ENCODE measurements at regions not wholly inside any gene's neighbourhood (a gene's known extent, or its start where the extent isn't known, plus 50 kb on each side); places are given as distances from the start of the nearest gene placed in this dataset.

- Mint-ChIP-seq H3K9me3 (no peaks in the 10 kb centered on the region), H3K4me1 (no peaks in the 10 kb centered on the region), H3K27ac (no peak overlapping the region), H3K27me3 (peaks cover 40% of the 10 kb centered on the region), H3K4me3 (no peak overlapping the region), H3K36me3 (ENCODE audit: low read depth) (peaks cover 3% of the 10 kb centered on the region)
- CTCF ChIA-PET: no interaction called here
- POLR2A ChIA-PET: no interaction called here
- DNase-seq: no peak
Observed at GRCh38 chr6:166004471-166004870, 163.2 kb downstream of the TBXT start.

DNA sequence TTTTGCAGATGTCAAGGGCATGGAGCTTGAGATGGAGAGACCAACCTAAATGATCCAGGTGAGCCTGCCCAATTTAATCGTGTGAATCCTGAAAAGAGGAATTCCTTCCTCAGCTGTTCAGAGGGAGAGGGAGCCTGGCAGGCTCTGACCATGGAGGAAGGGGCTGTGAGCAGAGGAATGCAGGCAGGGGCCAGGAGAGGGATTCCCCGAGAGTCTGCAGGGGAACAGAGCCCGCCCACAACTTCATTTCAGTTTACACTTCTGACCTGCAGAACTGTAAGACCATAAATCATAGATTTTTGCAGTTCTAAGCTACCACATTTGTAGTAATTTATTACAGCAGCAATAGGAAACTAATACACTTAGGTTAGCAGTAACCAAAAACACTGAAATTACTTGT is 164.1 kb downstream of the TBXT start:
- CTCF ChIA-PET: no interaction called here
- H3K36me3 Mint-ChIP-seq (ENCODE audit: low read depth): peaks cover 3% of the 10 kb centered on the region
- peaks cover 34% of the 10 kb centered on the region for H3K27me3 Mint-ChIP-seq
- H3K9me3 Mint-ChIP-seq: no peaks in the 10 kb centered on the region
- H3K4me1 Mint-ChIP-seq: no peaks in the 10 kb centered on the region
- H3K27ac Mint-ChIP-seq: no peak overlapping the region
- H3K4me3 Mint-ChIP-seq: no peak overlapping the region
- DNase-seq: no peak
- POLR2A ChIA-PET: no interaction called here

- Mint-ChIP-seq H3K27ac (no peak overlapping the region), H3K4me1 (no peaks in the 10 kb centered on the region), H3K9me3 (no peaks in the 10 kb centered on the region), H3K27me3 (peaks cover 16% of the 10 kb centered on the region), H3K4me3 (no peak overlapping the region), H3K36me3 (ENCODE audit: low read depth) (no peaks in the 10 kb centered on the region)
- CTCF ChIA-PET: no interaction called here
- DNase-seq: no peak
- POLR2A ChIA-PET: no interaction called here
Observed at GRCh38 chr6:166001359-166001758, 166.3 kb downstream of the TBXT start.

GRCh38 chr6:165999279-165999678 is 168.4 kb downstream of the TBXT start:
- DNase-seq: no peak
- POLR2A ChIA-PET: no interaction called here
- Mint-ChIP-seq H3K4me1 (no peaks in the 10 kb centered on the region), H3K4me3 (no peak overlapping the region), H3K36me3 (ENCODE audit: low read depth) (no peaks in the 10 kb centered on the region), H3K9me3 (no peaks in the 10 kb centered on the region), H3K27ac (no peak overlapping the region), H3K27me3 (peaks cover 5% of the 10 kb centered on the region)
- CTCF ChIA-PET: no interaction called here

DNA sequence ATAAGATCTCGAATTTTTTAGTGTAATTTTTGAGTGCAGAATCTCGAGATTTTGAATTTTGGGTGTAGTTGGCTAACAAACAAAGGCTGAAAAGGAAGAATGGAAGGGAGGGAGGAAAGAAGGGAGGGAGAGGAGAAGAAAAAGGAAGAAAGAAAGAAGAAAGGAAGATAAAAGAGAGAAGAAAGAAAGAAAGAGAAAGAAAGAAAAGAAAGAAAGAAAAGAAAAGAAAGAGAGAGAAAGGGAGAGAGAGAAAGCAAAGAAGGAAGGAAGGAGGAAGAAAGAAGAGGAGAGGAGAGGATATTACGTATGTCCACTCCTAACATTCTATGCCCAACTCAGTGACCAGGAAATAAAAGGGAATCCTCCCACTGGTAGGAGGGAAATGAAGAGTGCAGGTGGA is 169.6 kb downstream of the TBXT start:
- no peaks in the 10 kb centered on the region for H3K36me3 Mint-ChIP-seq (ENCODE audit: low read depth)
- H3K27ac Mint-ChIP-seq: no peak overlapping the region
- no peak overlapping the region for H3K4me3 Mint-ChIP-seq
- no peaks in the 10 kb centered on the region for H3K4me1 Mint-ChIP-seq
- DNase-seq: no peak
- peaks cover 5% of the 10 kb centered on the region for H3K27me3 Mint-ChIP-seq
- ChIA-PET CTCF (no interaction called here), POLR2A (no interaction called here)
- H3K9me3 Mint-ChIP-seq: no peaks in the 10 kb centered on the region

DNA sequence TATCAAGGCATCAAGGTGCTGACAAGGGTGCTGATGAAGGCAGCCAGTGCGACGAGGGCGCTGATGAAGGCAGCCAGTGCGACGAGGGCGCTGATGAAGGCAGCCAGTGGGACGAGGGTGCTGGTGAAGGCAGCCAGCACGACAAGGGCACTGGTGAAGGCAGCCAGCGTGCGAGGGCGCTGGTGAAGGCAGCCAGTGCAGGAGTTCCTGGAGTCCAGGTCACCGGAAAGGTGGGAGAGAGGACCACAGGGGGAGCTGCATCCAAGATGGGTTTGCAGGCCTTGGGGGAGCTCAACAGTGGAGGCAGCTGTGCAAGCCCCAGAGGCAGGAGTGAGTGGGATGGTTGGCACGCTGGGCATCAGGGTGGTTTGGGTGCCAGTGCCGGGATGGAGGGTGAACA is 176.3 kb downstream of the TBXT start:
- POLR2A ChIA-PET: no interaction called here
- Mint-ChIP-seq H3K27ac (no peak overlapping the region), H3K4me1 (peaks cover 6% of the 10 kb centered on the region), H3K4me3 (no peak overlapping the region), H3K36me3 (ENCODE audit: low read depth) (no peaks in the 10 kb centered on the region), H3K27me3 (peaks cover 42% of the 10 kb centered on the region), H3K9me3 (no peaks in the 10 kb centered on the region)
- no peak for DNase-seq
- CTCF ChIA-PET: no interaction called here

DNA sequence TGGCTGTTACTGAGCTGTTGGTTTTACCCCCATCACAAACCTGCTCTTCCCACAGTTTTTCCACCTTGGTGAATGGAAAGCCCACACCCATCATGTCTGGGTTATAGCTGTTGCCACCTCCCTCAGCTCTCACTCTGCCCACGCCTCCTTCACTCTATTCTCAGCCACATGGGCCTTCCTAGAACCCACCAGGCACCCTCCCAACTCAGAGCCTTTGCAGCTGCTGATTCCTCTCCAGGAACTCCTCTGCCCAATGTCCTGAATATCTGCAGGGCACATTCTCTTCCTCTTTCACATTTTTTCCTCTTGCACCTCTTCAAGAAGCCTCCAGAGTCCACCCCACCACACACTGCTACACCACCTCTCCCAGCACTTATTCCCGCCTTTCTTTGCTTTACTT is 177.4 kb downstream of the TBXT start:
- peaks cover 51% of the 10 kb centered on the region for H3K27me3 Mint-ChIP-seq
- H3K4me1 Mint-ChIP-seq: peaks cover 6% of the 10 kb centered on the region
- no peaks in the 10 kb centered on the region for H3K36me3 Mint-ChIP-seq (ENCODE audit: low read depth)
- no peak overlapping the region for H3K4me3 Mint-ChIP-seq
- POLR2A ChIA-PET: no interaction called here
- CTCF ChIA-PET: no interaction called here
- no peaks in the 10 kb centered on the region for H3K9me3 Mint-ChIP-seq
- no peak for DNase-seq
- no peak overlapping the region for H3K27ac Mint-ChIP-seq

DNA sequence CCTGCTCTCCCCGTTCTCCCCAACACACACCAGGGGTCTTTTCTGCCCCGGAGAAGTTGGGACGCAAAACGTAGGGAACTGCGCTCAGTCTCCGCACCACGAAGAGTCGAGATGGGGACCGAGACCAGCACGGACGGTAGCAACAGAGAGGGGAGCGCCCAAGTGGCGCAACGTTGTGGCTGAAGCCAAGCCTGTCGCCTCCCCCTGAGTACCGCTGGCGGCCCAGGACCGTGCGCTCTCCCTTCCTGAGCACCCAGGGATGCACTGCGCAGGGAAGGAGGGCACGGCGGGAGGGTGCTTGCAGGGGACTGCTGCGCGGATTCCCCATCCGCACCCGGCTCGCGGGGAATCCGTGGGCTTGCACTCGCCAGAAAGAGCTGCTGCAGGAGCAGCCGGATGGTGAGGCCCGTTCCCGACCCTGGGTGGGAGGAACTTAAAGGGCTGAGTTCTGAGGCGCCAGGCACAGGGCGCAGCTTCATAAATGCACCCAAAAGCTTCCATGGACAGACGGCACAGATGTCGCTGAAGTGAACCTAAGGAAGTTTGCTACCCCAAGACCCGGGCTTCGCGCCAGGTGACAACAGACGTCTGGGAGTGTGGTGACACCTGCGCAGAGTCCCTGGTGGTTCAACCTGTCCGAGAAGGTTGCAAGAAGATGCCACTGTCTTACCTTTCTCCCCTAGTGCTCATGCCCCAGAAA is 178.7 kb downstream of the TBXT start:
- Mint-ChIP-seq H3K27me3 (peaks cover 52% of the 10 kb centered on the region), H3K27ac (no peak overlapping the region), H3K4me1 (peaks cover 6% of the 10 kb centered on the region), H3K4me3 (no peak overlapping the region), H3K36me3 (ENCODE audit: low read depth) (no peaks in the 10 kb centered on the region), H3K9me3 (no peaks in the 10 kb centered on the region)
- ChIA-PET POLR2A (no interaction called here), CTCF (no interaction called here)
- no peak for DNase-seq

GRCh38 chr6:165988302-165988756 is 179.3 kb downstream of the TBXT start:
- no peak for DNase-seq
- CTCF ChIA-PET: no interaction called here

GRCh38 chr6:165987483-165988301 is 180.0 kb downstream of the TBXT start:
- H3K27me3 Mint-ChIP-seq: peaks cover 52% of the 10 kb centered on the region
- H3K27ac Mint-ChIP-seq: no peak overlapping the region
- H3K4me1 Mint-ChIP-seq: peaks cover 6% of the 10 kb centered on the region
- H3K4me3 Mint-ChIP-seq: no peak overlapping the region
- no peaks in the 10 kb centered on the region for H3K9me3 Mint-ChIP-seq
- CTCF ChIA-PET: no interaction called here
- DNase-seq: no peak
- H3K36me3 Mint-ChIP-seq (ENCODE audit: low read depth): no peaks in the 10 kb centered on the region
- POLR2A ChIA-PET: no interaction called here

More at GRCh38 chr6:165988302-165988756, 179.3 kb downstream of the TBXT start:
- H3K27ac Mint-ChIP-seq: no peak overlapping the region
- peaks cover 52% of the 10 kb centered on the region for H3K27me3 Mint-ChIP-seq
- H3K9me3 Mint-ChIP-seq: no peaks in the 10 kb centered on the region
- no peaks in the 10 kb centered on the region for H3K36me3 Mint-ChIP-seq (ENCODE audit: low read depth)
- POLR2A ChIA-PET: no interaction called here
- H3K4me1 Mint-ChIP-seq: peaks cover 6% of the 10 kb centered on the region
- no peak overlapping the region for H3K4me3 Mint-ChIP-seq

GRCh38 chr6:165986914-165987482 is 180.7 kb downstream of the TBXT start:
- no peak for DNase-seq
- H3K36me3 Mint-ChIP-seq (ENCODE audit: low read depth): no peaks in the 10 kb centered on the region
- no peaks in the 10 kb centered on the region for H3K9me3 Mint-ChIP-seq
- H3K4me1 Mint-ChIP-seq: peaks cover 6% of the 10 kb centered on the region
- H3K27me3 Mint-ChIP-seq: peaks cover 52% of the 10 kb centered on the region
- ChIA-PET POLR2A (no interaction called here), CTCF (no interaction called here)
- H3K27ac Mint-ChIP-seq: no peak overlapping the region
- H3K4me3 Mint-ChIP-seq: no peak overlapping the region

DNA sequence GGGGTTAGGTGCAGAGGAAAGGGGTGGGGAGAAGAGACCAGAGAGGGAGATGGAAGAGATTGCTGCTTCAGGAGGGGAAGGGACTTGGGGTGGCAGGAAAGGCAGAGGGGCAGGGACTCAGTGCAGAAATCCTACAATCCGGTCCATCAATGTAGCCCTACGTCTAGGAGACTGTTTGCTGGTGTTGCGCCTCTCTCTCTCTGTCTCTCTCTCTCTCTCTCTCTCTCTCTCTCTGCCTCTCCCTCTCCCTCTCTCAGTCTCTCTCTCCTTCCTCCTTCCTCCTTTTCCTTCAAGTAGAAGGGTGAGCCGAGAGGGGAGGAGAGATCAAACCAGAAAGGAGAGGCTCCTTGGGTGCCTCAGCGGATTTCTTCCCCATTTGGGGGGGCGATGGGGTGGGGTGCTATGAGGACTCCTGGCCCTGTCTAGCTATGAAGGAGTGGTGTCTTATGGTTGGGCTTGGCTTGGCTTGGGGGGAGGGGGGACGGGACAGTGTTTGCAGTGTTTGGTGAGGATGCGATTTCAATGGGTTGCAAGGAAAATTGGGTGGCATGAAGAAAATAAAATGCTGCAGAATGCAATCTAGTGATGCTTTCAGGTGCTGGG is 181.2 kb downstream of the TBXT start:
- no peak for DNase-seq
- CTCF ChIA-PET: no interaction called here
- Mint-ChIP-seq H3K4me3 (no peak overlapping the region), H3K27me3 (peaks cover 52% of the 10 kb centered on the region), H3K27ac (no peak overlapping the region), H3K9me3 (no peaks in the 10 kb centered on the region), H3K36me3 (ENCODE audit: low read depth) (no peaks in the 10 kb centered on the region), H3K4me1 (peaks cover 6% of the 10 kb centered on the region)
- POLR2A ChIA-PET: no interaction called here

- H3K27ac Mint-ChIP-seq: no peak overlapping the region
- ChIA-PET POLR2A (no interaction called here), CTCF (no interaction called here)
- peaks cover 6% of the 10 kb centered on the region for H3K4me1 Mint-ChIP-seq
- H3K4me3 Mint-ChIP-seq: no peak overlapping the region
- H3K36me3 Mint-ChIP-seq (ENCODE audit: low read depth): no peaks in the 10 kb centered on the region
- no peak for DNase-seq
- peaks cover 55% of the 10 kb centered on the region for H3K27me3 Mint-ChIP-seq
- H3K9me3 Mint-ChIP-seq: no peaks in the 10 kb centered on the region
Observed at GRCh38 chr6:165985806-165986299, 181.8 kb downstream of the TBXT start.

Measured in activated CD4-positive, alpha-beta T cell treated with anti-CD3 and anti-CD28 coated beads, Interleukin-2, amount 10 ng/mL, durations not matched to agents 7 days and 5 days (primary cell).